Stimulated activated CD4-positive, alpha-beta T cell treated with anti-CD3 and anti-CD28 coated beads, Interleukin-12 subunit alpha, Interleukin-12 subunit beta, amount 100 ng/mL, for 48 hours (primary cell): ENCODE measurements at regions not wholly inside any gene's neighbourhood (a gene's known extent, or its start where the extent isn't known, plus 50 kb on each side); places are given as distances from the start of the nearest gene placed in this dataset.

ENCODE experiments used
- DNase-seq, 3 donors: peaks; one replicate each; pipeline ENCODE4 v3.0.0-alpha.2; 2020; ENCODE audit warnings: low read depth in 2 of 3, low spot score in 1 of 3

DNA sequence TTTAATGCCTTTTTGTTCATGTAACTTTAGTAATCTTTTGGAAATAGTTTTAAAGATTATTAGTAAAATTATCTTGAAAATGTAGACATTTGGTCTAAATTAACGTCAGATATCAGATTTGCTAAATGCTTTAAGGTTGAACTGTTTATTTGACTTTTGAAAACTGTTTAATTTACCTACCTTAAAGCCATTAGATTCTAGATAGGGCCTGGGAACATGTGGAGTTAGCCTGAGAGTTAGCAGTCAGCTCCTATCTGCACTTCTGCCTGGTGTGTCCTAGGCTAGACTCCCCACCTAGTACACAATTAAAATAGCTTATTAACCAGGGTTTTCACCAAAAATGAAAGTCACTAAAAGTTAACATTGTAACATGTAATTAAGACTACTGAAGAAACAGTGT lies 53.7 kb upstream of the CFAP20DC start:
- DNase-seq, result no peak

DNA sequence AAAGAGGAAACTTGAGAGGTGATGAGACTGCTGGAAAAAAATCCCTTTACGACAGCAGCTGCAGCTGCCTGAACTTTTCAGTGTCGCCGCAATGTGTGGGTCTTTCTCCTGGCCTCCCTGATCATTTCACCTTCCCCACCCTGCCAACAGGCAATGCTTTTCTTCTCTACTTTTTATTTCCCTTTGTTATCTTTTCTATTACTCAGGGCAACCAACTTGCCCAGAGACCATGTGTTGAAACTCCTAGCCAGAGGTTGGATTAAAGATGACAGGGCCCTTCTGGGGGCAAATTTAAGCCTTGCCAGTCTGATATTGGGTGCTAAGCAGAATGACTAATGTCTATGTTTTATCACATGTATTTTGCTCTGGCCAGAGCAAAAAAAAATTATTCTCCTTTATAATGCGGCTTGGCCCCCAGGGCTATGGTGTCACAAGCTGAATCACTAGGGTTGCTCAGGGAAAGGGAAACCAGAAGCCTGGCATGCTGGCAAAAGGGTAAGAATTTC lies 51.5 kb upstream of the CFAP20DC start:
- DNase-seq, result no peak
